ENCODE measurements at regions not wholly inside any gene's neighbourhood (a gene's known extent, or its start where the extent isn't known, plus 50 kb on each side); places are given as distances from the start of the nearest gene placed in this dataset.

DNA sequence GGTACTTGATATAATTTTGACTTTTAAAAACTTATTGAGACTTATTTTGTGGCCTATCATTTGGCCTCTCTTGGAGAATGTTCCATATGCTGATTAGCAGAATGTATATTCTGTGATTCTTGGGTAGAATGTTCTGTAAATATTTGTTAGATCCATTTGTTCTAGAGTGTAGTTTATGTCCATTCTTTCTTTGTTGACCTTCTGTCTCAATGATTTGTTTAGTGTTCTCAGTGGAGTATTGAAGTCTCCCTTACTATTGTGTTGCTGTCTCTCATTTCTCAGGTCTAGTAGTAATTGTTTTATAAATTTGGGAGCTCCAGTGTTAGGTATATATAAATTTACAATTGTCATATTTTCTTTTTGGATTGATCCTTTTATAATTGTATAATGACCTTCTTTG, 349.6 kb upstream of the CWC22 start:
- TF ChIP-seq ZNF175 (tag by site-specific recombination; IDR thresholded peaks at IDR 0.05) (no peak), HOXA7 (CRISPR knock-in tag; IDR thresholded peaks at IDR 0.05; ENCODE audit: borderline replicate concordance) (no peak), CTCF (tag by site-specific recombination; IDR thresholded peaks at IDR 0.05) (no peak), ZNF24 (tag by site-specific recombination; IDR thresholded peaks at IDR 0.05) (no peak), ZNF350 (tag by site-specific recombination; IDR thresholded peaks at IDR 0.05) (no peak), ELK4 (IDR thresholded peaks at IDR 0.05; ENCODE audit: borderline replicate concordance, low read depth, low read length) (no peak), PBX3 (CRISPR knock-in tag; IDR thresholded peaks at IDR 0.05) (no peak), ZNF140 (tag by site-specific recombination; IDR thresholded peaks at IDR 0.05) (no peak), ZNF391 (tag by site-specific recombination; IDR thresholded peaks at IDR 0.05; ENCODE audit: borderline replicate concordance, low read depth) (no peak), ZNF366 (tag by site-specific recombination; conservative IDR thresholded peaks at IDR 0.05) (no peak), SP2 (tag by site-specific recombination; IDR thresholded peaks at IDR 0.05) (no peak)
